ENCODE measurements at regions not wholly inside any gene's neighbourhood (a gene's known extent, or its start where the extent isn't known, plus 50 kb on each side); places are given as distances from the start of the nearest gene placed in this dataset.
A peak's percentile ranks its signal among the peaks of the same experiment; 100 is the strongest.

DNA sequence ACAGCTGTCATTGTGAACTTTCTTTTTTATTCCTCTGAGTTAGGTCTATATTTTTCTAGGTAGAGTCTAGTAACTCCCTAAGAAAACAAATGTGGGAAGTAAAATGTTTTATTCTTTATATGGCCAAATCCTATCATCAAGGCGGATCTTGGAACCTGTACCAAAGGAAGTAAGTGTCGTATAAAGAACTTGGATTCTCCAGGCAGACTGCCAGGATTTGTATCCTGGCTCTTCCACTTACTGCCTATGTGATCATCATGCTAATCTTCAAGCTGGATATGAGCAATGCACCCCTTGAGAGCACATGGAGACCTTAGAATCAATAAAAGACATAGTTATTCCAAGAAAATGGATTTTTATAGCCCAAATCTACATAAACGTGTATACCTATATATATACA, 286.5 kb downstream of the PCDH17 start:
- DNase-seq: no peak

DNA sequence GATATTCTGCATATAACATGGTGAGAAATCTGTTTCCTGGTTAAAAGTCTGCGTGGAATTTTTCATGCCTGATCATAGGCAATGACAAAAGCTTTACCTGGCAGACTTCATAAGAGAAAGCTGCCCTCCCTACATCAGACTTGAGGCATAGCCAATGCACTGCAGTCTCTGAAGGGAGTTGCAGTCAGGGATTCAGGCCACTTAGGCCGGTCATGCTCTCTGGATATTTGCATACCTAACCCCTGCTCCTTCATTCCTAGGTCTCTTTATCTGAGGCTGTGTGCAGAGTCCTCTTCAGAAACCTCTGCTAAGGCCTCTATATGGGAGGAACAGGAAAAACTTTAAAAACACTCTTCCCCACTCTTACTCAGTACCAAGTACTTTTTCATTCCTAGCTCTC, 287.4 kb downstream of the PCDH17 start:
- no peak for DNase-seq

DNA sequence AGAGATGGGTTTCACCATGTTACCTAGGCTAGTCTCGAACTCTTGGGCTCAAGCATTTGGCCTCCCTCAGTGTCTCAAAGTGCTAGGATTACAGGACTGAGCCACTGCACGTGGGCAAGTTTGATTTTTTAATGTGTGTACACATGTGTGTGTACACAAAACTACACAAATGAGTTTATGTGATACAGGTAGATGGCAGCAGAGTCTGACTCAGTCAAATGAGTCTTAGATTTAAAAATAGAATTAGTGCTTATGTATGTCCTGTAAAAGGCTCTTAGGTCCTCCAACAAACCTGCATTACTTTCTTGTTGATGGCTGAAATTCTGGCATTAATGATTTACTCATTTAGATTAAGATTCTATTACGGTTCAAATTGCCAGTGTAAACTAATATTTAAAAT, 293.7 kb downstream of the PCDH17 start:
- no peak for DNase-seq

DNA sequence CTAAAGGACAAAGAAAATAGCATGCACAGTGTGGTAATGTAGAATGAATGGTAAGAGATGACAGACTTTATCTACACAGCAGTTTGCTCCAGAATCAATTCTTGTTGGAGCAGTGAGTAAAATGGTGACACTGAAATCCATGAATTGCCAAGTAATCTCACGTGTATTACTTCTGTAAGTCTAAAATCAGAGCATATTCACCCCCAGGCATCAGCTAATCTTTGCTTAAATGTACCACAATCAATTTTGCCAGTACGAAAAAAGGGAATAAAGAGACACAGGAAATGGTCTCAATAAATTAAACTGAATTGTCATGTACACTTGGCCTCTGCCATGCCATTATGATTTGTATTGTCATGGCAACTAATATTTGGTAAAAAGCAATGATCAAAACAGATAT, 294.2 kb downstream of the PCDH17 start:
- no peak for DNase-seq

DNA sequence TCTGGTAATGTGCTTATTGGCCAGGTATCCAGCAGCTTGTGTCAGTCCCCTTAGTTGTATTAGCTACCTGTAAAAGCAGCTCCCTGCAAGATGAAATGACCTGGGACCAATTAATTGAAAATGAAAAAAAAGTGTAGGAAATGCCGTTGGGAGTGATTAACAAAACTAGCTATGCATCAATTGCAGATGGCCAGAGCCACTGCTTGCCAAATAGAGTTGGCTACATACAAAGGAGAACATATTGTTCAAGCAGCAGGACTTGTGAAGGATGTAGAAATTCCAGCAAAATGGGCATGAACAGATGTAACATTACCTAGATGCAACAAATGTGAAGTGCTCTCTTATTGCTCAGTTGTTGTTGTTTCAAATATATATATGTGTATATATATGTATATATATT, 300.5 kb downstream of the PCDH17 start:
- no peak for DNase-seq

DNA sequence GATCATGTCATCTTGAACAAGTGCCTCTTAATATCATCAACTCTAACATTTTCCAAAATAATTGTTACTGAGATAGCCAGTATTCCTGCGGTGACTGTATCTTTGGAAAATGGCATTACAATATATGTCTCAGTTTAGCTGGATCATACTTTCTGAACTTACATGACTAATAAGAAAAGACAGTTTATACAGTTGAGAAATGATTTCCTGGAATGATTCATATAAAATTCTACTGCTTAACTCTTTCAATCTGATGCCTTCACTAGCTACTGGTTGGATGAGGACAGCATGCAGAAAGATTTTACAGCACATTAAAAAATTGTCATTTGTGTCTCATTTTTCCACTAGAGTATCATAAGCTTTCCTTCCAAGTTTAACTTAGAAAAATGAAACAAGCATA, 302.1 kb downstream of the PCDH17 start:
- no peak for DNase-seq

DNA sequence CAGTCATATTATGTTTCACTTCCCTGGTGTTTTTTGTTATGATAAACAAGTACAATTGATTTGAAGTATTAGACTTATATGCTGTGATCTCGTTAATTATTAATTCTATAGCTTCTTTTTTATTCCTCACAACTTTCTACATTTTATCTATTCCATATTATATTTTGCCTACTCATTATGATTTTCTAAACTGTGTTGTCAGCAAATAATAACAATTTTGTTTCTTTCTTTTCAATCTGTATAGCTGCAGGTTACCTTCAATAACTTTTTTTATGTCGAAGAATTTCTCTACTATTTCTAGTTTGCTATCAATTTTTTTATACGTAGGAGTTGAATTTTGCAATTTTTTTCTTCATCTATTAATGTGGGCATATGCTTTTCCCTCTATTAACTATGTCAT, 304.4 kb downstream of the PCDH17 start:
- DNase-seq: no peak

DNA sequence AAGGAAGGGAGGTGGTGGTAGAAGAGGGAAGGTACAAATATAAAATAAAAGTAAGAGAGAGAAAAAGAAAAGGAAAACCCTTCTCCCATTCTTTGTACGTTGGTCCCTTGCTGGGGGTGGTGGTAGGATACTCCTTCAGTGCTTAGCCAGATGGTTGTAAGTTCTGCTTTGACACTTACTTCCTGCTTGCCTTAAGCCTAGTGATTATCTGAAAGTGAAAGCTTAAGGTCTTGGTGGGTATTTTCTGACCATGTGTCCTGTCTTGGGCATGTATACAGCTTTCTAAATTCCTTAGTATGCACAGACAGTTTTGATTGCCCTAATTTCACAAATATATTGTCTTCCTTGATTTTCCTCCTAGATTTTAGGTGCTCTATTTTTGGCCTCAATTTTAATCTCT, 314.8 kb downstream of the PCDH17 start:
- no peak for DNase-seq

DNA sequence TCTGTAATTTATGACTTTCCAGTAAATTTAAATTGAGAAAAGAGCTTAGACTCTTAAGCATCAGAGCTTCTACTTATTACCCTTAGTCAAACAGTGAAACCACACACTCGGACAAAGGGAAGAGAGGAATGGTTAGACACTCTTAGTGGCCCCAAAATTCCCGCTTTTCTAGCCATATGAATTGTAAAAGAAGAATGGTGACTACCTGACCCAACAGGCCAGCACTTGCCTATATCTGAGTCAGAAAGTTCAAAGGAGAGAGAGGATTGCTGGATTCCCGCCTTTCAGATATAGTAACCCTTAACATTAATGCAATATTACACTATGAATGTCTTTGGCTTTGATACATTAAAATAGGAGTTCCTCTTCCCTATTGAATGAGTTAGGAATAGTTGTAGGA, 317.3 kb downstream of the PCDH17 start:
- no peak for DNase-seq

DNA sequence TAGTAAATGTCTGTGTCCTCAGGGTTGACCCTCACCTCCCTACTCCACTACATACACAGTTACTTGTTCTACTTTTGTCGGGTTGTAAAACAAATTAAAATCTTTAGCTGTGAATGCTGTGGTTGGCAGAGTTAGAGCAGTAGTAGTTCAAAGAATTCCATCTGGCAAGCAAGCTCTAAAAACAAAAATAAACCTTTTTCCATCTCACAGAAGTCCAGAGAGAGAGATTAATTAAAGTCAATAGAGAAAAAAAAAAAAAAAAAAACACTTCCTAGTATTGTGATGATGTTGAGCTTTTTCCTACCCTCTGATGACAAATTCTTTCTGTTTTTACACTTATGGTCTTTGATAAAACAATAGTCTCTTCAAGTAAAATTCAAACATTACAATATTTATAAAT, 338.4 kb downstream of the PCDH17 start:
- no peak for DNase-seq

DNA sequence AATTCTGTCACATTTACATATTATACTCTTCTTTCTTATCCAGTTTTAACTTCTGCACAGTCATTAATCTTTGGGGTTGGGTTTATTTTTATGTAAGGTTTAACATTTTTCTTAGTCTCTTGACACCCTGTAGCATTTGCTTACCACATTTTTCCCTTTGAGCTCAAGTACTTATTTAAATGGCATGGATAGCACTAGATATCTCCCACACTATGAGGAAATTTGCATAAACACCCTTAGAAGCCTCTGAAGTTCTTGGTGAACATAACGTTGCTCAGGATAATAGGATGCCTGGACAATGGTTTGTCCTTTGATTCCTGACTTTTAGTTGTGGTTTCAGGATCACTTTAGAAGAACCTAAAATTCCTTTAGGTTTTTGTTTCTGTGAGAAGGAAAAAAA, 338.9 kb downstream of the PCDH17 start:
- DNase-seq: no peak

DNA sequence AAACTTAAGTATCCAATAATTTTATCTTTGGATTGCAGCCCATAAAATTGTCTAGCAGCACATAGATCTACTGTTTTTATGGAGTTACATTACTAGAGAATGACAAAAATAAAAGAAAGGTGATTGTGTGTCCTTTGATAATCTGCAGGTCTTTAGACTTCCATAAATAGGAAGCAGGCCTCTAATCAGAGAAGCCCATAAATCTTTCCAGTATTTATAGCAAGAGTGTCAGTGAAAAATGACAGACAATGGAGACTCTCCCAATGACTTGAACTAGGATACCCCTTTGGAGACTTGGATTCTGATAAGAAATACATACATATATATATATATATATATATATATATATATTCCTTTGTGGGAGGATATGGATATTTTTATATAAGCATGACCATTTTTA, 351.2 kb downstream of the PCDH17 start:
- DNase-seq: no peak

DNA sequence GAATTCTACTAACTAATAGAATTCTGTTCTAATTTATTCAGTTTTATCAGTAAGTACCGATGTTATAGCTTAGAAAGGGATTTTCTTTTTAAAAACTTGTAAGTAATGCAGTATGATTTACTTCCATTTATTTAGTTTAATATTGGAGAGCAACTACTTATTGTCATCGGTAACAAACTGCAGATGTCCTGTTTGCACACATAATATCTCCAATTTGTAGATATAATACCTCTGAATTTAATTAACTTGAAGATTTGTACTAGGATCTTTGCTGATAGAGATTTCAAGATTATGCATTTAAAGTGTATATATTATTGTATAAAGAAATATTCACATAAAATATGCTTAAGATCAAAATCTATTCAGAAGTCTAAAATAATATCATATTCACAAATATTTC, 356.7 kb downstream of the PCDH17 start:
- no peak for DNase-seq

DNA sequence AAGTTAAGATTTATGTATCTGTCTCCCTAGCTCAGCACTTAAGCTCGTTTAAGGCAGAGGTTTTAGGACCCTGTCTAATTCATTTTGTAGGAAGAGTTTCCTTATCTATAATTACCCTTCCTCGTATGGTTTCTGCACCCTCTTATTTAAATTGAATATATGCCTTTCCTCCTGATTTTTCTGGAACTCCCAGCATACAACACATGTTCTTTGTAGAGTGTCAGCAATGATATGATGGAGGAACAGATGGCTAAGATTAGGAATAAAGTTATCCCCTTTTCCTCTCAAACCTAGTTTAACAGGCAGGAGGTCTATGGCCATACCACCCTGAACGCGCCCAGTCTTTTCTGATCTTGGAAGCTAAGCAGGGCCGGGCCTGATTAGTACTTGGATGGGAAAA, 359.5 kb downstream of the PCDH17 start:
- DNase-seq: no peak

DNA sequence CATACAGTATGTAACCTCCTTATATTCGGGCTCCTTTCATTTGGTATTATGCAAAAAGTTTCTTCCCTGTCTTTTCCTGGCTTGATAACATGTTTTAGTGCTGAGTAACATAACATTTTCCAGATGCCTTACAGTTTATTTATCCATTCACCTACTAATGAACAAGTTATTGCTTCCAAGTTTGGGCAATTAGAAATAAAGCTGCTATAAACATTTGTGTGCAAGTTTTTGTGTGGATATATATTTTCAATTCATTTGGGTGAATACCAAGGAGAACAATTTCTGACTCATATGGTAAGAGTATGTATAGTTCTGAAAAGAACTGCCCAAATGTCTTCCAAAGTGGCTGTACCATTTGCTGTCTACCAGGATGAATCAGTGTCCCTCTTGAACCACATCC, 360.9 kb downstream of the PCDH17 start:
- no peak for DNase-seq

DNA sequence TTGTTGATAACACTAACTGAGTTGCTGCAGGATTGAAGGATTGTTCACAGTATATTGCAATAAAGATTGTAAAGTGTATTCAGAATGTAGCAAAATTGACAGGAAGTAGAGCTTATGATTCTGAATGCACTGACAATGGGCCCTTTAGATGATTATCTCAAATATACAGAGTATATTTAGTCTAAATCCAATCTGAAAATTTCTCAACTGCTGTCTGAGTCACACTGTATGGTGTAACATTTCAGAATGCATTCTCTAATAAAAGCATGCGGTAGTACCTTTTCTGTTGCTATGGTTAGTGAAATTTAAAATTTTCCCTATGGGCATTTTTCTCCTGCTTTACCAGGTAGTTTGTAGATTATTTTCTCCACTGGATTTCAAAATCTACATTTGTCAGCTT, 365.2 kb downstream of the PCDH17 start:
- no peak for DNase-seq

DNA sequence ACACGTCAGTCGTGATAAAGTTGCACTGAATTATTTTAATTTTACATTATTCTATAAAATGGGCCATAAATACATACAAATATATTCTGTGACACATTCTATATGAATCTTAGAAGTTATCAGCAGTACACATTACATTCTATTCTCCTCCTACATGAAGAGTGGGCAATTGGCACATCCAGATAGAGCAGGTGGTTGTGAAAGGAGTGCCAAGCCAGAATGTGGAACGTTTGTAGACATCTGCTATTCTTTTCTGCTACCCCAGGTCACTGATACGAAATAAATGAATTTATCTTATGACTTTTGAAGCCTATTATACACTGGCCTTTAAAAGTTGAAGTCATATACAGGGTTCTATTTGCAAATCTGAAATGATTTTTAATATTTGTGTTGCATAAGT, 373.2 kb downstream of the PCDH17 start:
- no peak for DNase-seq

DNA sequence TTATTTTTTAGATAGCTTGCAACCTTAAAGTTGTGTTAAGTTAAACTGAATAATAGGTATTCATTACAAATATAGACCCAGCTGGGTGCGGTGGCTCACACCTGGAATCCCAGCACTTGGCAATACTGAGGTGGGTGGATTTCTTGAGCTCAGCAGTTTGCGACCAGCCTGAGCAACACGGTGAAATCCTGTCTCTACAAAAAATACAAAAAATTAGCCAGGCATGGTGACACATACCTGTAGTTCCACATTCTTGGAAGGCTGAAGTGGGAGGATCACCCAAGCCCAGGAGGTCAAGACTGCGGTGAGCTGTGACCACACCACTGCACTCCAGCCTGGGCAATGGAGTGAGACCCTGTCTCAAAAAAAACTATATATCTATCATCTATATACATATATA, 386.5 kb downstream of the PCDH17 start:
- no peak for DNase-seq

DNA sequence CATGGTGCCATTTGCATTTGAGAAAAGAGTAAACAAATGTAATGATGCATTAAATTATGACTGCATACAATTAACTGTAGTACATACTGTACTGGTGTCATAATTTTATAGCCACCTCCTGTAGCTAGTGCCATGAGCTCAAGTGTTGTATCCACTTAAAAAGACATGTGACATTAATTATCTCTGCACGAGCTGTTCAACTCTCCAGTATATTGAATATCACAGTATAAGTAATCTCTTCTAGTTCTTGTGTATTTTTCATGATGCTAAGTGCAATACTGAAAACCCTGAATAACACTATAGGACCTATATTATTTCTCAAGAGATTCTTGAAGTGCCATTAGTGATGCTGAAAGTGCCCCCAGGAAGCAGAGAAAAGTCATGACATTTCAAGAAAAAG, 387.3 kb downstream of the PCDH17 start:
- peak; percentile 75 for DNase-seq

DNA sequence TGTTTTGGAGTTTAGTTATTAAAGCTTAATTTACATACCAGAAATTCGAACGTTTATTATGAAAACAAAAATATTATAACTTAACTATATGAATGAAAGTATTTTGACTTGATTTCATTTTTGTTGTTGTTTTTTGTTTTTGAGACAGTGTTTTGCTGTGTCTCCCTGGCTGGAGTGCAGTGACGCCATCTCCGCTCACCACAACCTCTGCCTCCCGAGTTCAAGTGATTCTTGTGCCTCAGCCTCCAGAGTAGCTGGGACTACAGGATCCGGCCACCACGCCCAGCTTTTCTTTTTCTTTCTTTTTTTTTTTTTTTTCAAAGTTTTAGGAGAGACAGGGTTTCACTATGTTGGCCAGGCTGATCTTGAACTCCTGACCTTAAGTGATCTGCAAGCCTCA, 392.6 kb downstream of the PCDH17 start:
- DNase-seq: no peak

DNA sequence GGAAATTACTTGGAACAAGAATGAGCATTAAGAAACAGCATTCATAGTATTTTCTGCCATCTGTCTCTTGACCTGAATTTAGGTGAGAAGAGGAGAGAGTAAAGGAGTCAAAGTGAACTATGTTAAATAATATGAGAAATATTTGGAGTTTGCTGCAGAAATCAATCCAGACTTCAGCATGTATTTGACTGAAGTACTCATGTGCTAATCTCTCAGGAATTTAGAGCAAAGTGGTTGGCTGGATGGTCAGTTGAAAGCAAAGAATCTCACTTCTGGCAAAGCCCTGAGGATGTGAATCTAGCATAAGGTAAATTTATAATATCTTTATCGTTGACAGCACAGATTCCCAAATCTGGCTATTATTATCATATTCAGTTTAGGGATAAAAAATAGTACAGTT, 394.3 kb downstream of the PCDH17 start:
- no peak for DNase-seq

DNA sequence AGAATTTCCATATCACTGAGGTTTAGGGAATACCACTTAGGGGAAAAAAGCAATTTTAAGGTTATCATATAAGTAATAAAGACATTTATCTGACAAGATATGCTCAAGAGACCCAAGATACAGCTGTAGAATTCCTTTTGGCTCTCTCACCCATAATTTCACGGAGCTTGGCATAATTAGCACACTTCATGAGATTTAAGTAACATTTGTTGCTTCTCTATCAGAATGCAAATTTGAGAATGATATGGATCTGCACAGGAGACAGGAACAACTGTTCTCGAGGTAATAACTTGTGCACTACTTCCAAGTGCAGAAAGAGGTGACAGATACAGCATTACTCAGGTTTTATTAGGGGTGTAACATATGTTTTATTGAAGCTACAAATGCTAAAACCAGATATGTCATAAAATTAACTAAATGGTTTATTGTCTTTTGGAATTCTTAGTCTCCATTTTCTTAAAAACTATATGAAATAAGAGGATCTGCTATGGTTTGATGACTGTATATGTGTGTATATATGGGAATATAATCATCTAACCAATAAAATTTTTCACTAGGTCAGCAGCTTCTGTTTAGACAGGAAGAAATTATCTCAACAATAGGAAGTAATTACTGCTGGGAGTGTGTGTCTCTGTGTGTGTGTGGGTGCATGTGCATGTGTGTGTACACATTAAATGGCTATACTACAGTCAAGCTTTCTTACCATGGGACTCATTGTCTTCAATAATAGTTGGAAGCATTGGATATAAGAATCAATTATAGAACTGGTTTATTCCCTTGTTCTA, 401.3 kb downstream of the PCDH17 start:
- no peak for DNase-seq

DNA sequence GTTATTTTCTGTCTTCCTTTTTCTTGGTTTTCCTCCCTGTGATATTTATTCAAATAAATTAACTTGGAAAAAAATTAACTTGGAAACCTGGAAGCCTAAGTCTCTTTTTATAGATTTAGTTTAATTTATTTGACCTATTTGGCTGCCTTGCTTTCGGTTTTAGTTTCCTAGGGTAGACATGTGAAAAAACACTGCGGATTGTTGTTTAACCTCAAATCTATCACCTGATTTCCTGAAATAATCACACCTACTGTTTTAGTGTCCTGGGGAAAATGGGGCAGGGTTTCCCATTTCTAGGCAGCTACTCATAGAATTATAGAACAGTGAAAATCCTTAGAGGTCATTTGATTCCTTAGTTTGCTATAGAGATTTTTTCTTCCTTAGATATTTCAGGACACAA, 412.4 kb downstream of the PCDH17 start:
- no peak for DNase-seq

DNA sequence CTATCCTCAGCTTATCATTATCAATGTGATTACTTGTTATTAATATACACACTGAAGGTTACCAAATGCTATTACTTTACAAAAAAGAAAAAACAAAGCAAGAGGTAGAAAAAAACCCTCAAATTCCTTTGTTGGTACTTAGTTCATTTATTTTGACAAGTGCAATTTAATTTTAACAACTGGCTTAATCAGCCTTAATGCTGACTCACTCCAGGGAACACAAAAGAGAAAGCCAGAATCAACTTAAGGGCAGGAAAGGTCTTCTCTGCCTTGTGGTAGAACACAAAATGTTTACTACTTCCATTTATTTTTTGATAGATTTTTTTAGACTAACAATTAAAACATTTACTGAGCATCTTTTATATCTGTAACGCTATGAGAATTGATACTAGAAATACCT, 417.1 kb downstream of the PCDH17 start:
- no peak for DNase-seq

DNA sequence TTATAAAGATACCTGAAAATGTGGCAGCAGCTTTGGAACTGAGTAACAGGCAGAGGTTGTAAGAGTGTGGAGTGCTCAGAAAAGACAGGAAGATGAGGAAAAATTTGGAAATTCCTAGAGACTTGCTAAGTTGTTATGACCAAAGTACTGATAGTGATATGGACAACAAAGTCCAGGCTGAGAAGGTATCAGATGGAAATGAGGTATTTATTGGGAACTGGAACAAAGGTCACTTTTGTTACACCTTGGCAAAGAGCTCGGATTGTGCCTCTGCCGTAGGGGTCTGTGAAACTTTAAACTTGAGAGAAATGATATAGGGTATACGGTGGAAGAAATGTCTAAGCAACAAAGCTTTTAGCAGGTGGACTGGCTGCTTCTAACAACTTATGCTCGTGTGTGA, 419.9 kb downstream of the PCDH17 start:
- DNase-seq: no peak

Measured in NCI-H510A treated with DMSO at 0.1 percent for 48 hours (cell line).